Epidermal melanocyte (primary cell): ENCODE measurements at regions not wholly inside any gene's neighbourhood (a gene's known extent, or its start where the extent isn't known, plus 50 kb on each side); places are given as distances from the start of the nearest gene placed in this dataset.

Experiments
- DNase-seq: peaks from one replicate; pipeline ENCODE4 v3.0.0; 2011; ENCODE audit warnings: low spot score; ENCODE audit not compliant: insufficient read length

- DNase-seq: no peak
These were observed 273.9 kb downstream of the GADD45G start for GRCh38 chr9:89878687-89879086.

- DNase-seq: no peak
These were observed 274.5 kb downstream of the GADD45G start for GRCh38 chr9:89879276-89879675.

GRCh38 chr9:89879701-89880100 is 274.9 kb downstream of the GADD45G start:
- DNase-seq: no peak

- no peak for DNase-seq
These were observed 275.3 kb downstream of the GADD45G start for GRCh38 chr9:89880161-89880560.

GRCh38 chr9:89880721-89881120 is 275.9 kb downstream of the GADD45G start:
- no peak for DNase-seq

GRCh38 chr9:89881431-89881830 is 276.6 kb downstream of the GADD45G start:
- DNase-seq: no peak

GRCh38 chr9:89882930-89883361 is 278.1 kb downstream of the GADD45G start:
- DNase-seq: no peak

GRCh38 chr9:89883401-89884341 is 278.9 kb downstream of the GADD45G start:
- DNase-seq: no peak

- no peak for DNase-seq
These were observed 279.7 kb downstream of the GADD45G start for GRCh38 chr9:89884356-89885083.

- no peak for DNase-seq
These were observed 280.3 kb downstream of the GADD45G start for GRCh38 chr9:89885156-89885555.

- DNase-seq: no peak
These were observed 281.5 kb downstream of the GADD45G start for GRCh38 chr9:89886281-89886700.

GRCh38 chr9:89887286-89887685 is 282.5 kb downstream of the GADD45G start:
- DNase-seq: no peak

- no peak for DNase-seq
These were observed 283.4 kb downstream of the GADD45G start for GRCh38 chr9:89888233-89888632.

- DNase-seq: no peak
These were observed 283.9 kb downstream of the GADD45G start for GRCh38 chr9:89888677-89889076.

- no peak for DNase-seq
These were observed 285.1 kb downstream of the GADD45G start for GRCh38 chr9:89889865-89890264.

GRCh38 chr9:89890326-89890980 is 285.6 kb downstream of the GADD45G start:
- no peak for DNase-seq

- no peak for DNase-seq
These were observed 286.4 kb downstream of the GADD45G start for GRCh38 chr9:89891221-89891590.

- DNase-seq: no peak
These were observed 286.9 kb downstream of the GADD45G start for GRCh38 chr9:89891591-89892304.

GRCh38 chr9:89892920-89893319 is 288.1 kb downstream of the GADD45G start:
- no peak for DNase-seq

- DNase-seq: no peak
These were observed 289.1 kb downstream of the GADD45G start for GRCh38 chr9:89893886-89894285.

- DNase-seq: no peak
These were observed 292.1 kb downstream of the GADD45G start for GRCh38 chr9:89896806-89897340.
